ENCODE measurements at regions not wholly inside any gene's neighbourhood (a gene's known extent, or its start where the extent isn't known, plus 50 kb on each side); places are given as distances from the start of the nearest gene placed in this dataset.

- TF ChIP-seq TAF1 (IDR thresholded peaks at IDR 0.05; ENCODE audit: low read depth, low read length) (no peak), POLR2A (IDR thresholded peaks at IDR 0.05; ENCODE audit: low read depth, low read length) (no peak), POLR2AphosphoS5 (IDR thresholded peaks at IDR 0.05; ENCODE audit: low read depth, low read length) (no peak)
These were observed 191.2 kb downstream of the METTL4 start for GRCh38 chr18:2380101-2380500.

Measured in GM12891 (cell line).